ENCODE measurements at regions not wholly inside any gene's neighbourhood (a gene's known extent, or its start where the extent isn't known, plus 50 kb on each side); places are given as distances from the start of the nearest gene placed in this dataset.

DNA sequence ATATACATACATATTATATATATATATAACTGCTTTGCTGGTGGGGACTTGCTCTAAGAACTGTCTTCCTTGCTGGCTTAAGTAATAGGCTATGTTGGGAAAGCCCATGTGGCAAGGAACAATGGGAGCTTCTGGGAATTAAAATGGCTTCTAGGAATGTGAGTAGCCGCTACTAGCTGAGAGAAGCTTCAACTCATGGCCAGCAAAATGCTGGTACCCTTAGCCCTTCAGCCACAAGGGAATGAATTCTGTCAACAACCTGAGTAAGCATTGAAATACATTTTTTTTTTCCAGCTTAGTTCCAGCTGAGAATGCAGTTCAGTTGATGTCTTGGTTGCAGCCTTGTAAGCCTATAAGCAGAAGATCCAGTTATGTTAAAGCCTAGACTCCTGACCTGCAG is 911.7 kb upstream of the MAP3K7 start:
- TF ChIP-seq, protein P1, sequence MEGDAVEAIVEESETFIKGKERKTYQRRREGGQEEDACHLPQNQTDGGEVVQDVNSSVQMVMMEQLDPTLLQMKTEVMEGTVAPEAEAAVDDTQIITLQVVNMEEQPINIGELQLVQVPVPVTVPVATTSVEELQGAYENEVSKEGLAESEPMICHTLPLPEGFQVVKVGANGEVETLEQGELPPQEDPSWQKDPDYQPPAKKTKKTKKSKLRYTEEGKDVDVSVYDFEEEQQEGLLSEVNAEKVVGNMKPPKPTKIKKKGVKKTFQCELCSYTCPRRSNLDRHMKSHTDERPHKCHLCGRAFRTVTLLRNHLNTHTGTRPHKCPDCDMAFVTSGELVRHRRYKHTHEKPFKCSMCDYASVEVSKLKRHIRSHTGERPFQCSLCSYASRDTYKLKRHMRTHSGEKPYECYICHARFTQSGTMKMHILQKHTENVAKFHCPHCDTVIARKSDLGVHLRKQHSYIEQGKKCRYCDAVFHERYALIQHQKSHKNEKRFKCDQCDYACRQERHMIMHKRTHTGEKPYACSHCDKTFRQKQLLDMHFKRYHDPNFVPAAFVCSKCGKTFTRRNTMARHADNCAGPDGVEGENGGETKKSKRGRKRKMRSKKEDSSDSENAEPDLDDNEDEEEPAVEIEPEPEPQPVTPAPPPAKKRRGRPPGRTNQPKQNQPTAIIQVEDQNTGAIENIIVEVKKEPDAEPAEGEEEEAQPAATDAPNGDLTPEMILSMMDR (IDR thresholded peaks at IDR 0.05): no peak
- no peak for TF ChIP-seq POLR2A (IDR thresholded peaks at IDR 0.05)
